ENCODE measurements at regions not wholly inside any gene's neighbourhood (a gene's known extent, or its start where the extent isn't known, plus 50 kb on each side); places are given as distances from the start of the nearest gene placed in this dataset.
"Not testable (repeated sequence)": the region's sequence is repeated elsewhere in the genome, so short reads cannot be mapped to it uniquely, and the experiment has no call there.

- DNase-seq (ENCODE audit: extremely low read depth in 1 of 2, low read depth in 1 of 2) = not testable (repeated sequence)
Observed at GRCh38 chr10:65053397-65053796, 1532.2 kb downstream of the REEP3 start.

DNA sequence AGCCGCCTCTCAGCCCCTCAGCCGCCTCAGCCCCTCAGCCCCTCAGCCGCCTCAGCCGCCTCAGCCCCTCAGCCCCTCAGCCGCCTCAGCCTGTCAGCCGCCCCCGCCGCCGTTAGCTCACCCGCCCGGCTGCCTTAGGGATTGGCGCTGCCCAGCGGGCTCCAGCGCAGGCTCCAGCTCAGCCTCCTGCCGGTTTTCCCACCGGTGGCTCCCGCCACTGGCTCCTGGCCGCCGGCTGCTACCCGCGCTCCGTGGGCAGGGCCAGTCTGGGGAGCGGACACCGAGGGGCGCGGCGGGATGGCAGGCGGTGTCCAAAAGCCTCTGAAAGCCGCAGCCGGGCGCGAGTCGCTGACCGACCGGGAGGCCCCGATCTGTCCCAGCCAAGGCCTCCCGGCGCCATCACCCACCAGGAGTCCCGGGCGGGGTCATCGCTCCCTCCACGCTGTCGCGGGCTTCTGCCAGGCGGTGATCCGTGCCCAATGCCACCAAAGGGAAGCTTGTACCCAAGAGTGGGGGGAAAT lies 1532.7 kb downstream of the REEP3 start:
- not testable (repeated sequence) for DNase-seq (ENCODE audit: extremely low read depth in 1 of 2, low read depth in 1 of 2)

GRCh38 chr10:65054701-65055100 lies 1533.5 kb downstream of the REEP3 start:
- DNase-seq (ENCODE audit: extremely low read depth in 1 of 2, low read depth in 1 of 2) = not testable (repeated sequence)

DNA sequence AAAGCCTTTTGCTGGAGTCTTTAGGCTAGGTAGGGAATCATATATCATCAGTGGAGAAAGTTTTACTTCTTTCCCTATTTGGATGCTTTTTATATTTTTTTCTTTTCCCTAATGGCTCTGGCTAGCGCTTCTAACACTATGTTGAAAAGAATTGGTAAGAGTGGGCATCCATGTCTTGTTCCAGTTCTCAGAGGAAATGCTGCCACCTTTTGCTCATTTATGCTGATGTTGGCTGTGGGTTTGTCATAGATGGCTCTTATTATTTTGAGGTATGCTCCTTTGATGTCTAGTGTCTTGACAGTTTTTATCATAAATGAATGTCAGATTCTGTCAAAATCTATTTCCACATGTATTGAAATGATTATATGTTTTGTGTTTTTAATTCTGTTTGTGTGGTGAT lies 1544.1 kb downstream of the REEP3 start:
- DNase-seq (ENCODE audit: extremely low read depth in 1 of 2, low read depth in 1 of 2) = no peak

- DNase-seq (ENCODE audit: extremely low read depth in 1 of 2, low read depth in 1 of 2) = no peak
Observed at GRCh38 chr10:65083222-65083621, 1562.0 kb downstream of the REEP3 start.

DNA sequence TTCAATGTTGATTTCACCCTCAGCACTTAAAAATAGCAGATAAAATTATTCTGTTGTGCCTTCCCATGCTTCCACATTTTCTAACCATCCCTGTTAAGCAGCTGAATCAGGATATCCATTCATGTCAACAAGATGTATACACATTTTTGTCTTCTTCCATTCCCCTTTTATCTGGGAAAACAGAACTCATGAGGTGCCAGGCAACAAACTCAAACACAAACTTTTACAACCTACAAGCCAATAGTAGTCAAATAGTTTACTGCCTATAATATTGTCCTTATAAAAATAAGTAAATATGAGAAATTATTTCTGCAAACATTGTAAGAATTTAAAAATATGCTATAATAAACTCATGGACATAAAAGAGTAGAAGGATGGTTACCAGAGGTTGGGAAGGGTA lies 1569.8 kb downstream of the REEP3 start:
- DNase-seq (ENCODE audit: extremely low read depth in 1 of 2, low read depth in 1 of 2) = no peak

- DNase-seq (ENCODE audit: extremely low read depth in 1 of 2, low read depth in 1 of 2) = no peak
Observed at GRCh38 chr10:65100146-65100545, 1578.9 kb downstream of the REEP3 start.

DNA sequence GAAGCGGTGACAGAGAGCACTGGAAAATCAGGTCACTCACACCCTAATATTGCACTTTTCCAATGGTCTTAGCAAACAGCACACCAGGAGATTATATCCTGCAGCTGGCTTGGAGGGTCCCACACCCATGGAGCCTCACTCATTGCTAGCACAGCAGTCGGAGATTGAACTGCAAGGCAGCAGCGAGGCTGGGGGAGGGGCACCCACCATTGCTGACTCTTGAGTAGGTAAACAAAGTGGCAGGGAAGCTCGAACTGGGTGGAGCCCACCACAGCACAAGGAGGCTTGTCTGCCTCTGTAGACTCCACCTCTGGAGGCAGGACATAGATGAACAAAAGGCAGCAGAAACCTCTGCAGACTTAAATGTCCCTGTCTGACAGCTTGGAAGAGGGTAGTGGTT lies 1579.7 kb downstream of the REEP3 start:
- DNase-seq (ENCODE audit: extremely low read depth in 1 of 2, low read depth in 1 of 2) = not testable (repeated sequence)

DNA sequence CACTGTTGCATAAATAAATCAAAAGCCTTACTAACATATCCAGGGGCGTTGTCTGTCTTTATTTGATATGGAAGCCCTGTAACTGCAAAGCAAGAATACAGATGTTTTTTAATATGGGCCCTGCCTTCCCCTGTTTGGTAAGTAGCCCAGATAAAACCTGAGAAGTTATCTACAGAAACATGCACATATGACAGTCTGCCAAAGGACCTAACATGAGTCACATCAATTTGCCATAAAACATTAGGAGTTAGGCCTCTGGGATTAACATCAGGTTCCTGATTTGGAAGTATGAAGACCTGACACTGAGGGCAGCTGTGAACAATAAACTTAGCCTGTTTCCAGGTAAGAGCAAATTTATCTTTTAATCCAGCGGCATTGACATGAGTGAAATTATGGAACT lies 1588.8 kb downstream of the REEP3 start:
- DNase-seq (ENCODE audit: extremely low read depth in 1 of 2, low read depth in 1 of 2) = no peak

- DNase-seq (ENCODE audit: extremely low read depth in 1 of 2, low read depth in 1 of 2) = not testable (repeated sequence)
Observed at GRCh38 chr10:65111059-65111458, 1589.9 kb downstream of the REEP3 start.

GRCh38 chr10:65112573-65112972 lies 1591.4 kb downstream of the REEP3 start:
- DNase-seq (ENCODE audit: extremely low read depth in 1 of 2, low read depth in 1 of 2) = no peak

DNA sequence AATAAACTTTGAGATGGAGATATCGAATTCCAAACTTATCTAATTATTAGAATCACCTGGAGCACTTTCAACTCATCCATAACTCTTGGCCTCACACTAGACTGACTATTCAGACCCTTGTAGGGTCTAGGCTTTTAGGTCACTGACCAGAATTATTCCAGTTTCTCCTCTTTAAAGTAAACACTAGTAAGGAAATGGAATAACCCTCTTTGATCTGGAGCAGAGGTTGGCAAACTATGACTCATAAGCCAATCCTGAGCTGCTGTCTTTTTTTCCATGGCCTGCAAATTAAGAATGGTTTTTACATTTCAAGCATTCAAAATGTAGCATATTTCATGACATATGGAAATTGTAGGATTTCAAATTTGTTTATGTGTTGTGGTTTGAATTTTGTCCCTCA lies 1601.9 kb downstream of the REEP3 start:
- DNase-seq (ENCODE audit: extremely low read depth in 1 of 2, low read depth in 1 of 2) = no peak

- no peak for DNase-seq (ENCODE audit: extremely low read depth in 1 of 2, low read depth in 1 of 2)
Observed at GRCh38 chr10:65125212-65125611, 1604.0 kb downstream of the REEP3 start.

DNA sequence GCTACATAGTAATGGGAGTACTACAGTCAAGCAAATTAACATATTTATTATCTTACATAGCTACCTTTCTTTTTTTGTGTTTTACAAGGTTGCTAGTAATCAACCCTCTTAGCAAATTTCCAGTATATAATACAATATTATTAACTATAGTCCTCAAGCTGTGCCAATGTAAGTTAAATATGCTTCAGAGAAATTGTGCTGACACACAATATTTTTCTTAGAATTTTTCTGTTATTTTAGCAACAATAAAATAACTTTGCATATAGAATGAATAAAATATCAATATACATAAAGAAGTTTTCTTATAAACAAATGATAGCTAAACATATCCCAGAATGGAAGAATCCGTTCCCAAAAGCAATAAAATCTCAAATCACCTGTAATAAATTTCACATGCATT lies 1605.1 kb downstream of the REEP3 start:
- no peak for DNase-seq (ENCODE audit: extremely low read depth in 1 of 2, low read depth in 1 of 2)

DNA sequence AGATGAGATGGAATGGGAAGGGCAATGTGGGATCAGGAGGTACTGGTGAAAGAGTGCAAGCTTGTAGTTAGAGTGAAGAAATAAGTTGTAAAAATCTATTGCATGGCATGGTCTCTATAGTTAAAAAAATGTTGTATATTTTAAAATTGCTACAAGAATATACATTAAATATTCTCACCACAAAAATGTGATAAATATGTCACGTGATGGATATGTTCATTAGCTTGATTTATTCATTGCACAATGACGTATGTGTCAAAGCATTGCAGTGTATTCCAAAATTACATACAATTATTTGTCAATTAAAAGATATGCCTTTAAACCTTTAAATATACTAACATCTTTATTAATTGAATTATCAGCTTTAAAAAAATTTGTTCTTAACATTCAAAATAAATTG lies 1607.1 kb downstream of the REEP3 start:
- no peak for DNase-seq (ENCODE audit: extremely low read depth in 1 of 2, low read depth in 1 of 2)

DNA sequence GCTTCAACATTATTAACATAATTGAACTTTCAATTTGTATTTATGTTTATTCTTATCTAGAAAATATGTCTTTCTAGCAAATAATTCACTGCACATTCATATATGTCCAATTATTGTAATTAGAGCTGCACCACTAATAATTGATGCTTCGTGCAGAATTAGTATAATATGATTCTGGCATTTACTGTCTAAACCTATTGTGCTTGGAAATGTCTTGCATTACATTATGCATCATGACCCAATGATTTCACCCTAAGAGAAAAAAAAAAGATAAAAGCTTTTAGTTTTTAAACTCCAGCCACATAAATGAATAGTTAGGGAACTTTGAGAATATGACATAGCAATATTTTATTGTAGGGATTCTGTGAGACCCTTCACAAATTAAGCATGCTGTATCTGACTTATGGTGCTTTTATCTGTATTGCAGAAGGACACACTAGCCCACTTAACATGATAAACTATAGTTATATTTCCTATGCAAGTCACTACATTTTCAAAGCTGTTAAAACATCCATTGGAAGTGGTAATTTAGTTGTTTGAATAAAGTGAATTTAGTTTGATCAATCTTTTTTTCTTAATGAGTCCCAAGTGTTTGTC lies 1609.1 kb downstream of the REEP3 start:
- no peak for DNase-seq (ENCODE audit: extremely low read depth in 1 of 2, low read depth in 1 of 2)

DNA sequence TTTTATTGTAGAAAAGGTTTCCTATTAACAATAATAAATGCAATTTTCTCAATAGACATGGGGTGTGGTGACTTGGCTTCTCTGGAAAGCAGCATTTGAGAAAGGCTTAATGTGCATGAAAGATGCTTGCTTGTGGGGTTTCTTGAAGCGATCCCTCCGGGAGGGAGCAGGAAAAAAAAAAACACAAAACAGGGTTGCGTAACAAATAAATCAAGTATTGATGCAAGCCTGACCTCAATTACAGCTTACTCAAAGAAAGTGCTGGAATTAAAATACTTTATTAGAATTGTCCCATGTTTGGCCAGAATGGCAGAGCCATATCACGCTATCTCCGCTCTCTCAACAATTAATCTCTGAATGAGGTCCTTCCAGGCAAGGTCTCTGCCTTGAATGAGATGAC lies 1612.5 kb downstream of the REEP3 start:
- no peak for DNase-seq (ENCODE audit: extremely low read depth in 1 of 2, low read depth in 1 of 2)

- no peak for DNase-seq (ENCODE audit: extremely low read depth in 1 of 2, low read depth in 1 of 2)
Observed at GRCh38 chr10:65135508-65135907, 1614.3 kb downstream of the REEP3 start.

- no peak for DNase-seq (ENCODE audit: extremely low read depth in 1 of 2, low read depth in 1 of 2)
Observed at GRCh38 chr10:65142641-65143435, 1621.6 kb downstream of the REEP3 start.

DNA sequence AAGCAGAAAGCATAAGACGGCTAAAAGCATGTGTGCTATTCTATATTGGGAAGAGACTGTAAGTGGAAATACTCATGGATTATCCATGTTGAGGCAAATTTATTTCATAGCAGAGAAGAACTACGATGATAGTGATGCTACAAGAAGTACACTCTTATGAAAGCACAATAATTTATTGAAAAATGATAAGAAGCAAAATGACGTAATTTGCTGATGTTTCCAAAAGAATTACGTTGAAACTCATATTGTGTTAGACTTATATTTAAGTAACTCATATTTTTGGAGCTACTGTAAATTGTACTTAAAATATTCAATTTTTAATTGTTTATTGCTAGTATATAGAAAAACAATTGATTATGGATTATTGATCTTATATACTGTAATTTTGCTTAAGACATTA lies 1622.5 kb downstream of the REEP3 start:
- no peak for DNase-seq (ENCODE audit: extremely low read depth in 1 of 2, low read depth in 1 of 2)

- no peak for DNase-seq (ENCODE audit: extremely low read depth in 1 of 2, low read depth in 1 of 2)
Observed at GRCh38 chr10:65149878-65150277, 1628.7 kb downstream of the REEP3 start.

- DNase-seq (ENCODE audit: extremely low read depth in 1 of 2, low read depth in 1 of 2) = no peak
Observed at GRCh38 chr10:65166272-65166671, 1645.1 kb downstream of the REEP3 start.

Data from activated CD8-positive, alpha-beta memory T cell treated with anti-CD3 and anti-CD28 coated beads for 1 hour (primary cell).